MV-4-11 (cell line): ENCODE measurements at regions not wholly inside any gene's neighbourhood (a gene's known extent, or its start where the extent isn't known, plus 50 kb on each side); places are given as distances from the start of the nearest gene placed in this dataset.
"Not testable (repeated sequence)": the region's sequence is repeated elsewhere in the genome, so short reads cannot be mapped to it uniquely, and the experiment has no call there.

ENCODE experiments used
- DNase-seq: peaks from one replicate; lab custom pipeline; 2025; lab: John Stamatoyannopoulos, UW

DNA sequence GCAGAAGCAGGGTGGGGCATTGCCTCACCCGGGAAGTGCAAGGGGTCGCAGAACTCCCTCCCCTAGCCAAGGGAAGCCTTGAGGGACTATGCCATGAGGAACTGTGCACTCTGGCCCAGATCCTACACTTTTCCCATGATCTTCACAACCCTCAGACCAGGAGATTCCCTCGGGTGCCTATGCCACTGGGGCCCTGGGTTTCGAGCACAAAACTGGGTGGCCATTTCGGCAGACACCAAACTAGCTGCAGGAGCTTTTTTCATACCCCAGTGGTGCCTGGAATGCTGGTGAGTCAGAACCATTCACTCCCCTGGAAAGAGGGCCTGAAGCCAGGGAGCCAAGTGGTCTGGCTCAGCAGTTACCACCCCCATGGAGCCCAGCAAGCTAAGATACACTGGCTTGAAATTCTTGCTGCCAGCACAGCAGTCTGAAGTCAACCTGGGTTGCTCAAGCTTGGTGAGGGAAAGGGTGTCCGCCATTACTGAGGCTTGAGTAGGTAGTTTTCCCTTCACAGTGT is 573.7 kb upstream of the ANO3 start:
- no peak for DNase-seq

DNA sequence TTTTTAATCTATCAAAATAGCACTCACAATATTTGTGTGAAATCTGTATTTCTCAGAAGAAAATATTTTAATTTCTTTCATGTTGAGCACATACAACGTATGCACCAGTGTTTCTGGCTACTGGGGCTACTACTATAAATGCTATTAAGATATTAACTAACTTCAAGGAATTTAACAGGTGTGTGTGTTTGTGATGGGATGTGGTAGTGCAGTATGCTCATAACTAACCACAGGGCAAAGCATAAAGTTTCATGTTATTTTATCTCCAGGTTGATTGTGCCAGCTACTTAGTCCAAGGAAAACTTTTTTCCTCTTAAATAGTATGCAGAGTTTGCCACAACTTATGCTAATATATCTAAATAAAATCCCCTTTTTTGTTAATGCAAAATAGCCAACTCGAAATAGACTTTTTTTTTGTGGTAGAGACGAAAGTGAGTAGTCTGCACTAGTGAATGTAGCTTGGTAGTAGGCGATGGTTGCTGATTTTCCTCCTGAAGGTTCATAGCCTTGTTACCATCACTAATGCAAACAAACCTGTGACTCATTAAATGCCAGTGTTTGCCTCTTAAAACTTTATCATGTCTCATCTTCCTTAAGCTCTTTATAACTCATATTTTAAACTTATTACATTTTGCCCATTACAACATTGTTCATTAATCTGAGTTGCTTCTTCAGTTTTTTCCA is 565.5 kb upstream of the ANO3 start:
- DNase-seq = no peak

DNA sequence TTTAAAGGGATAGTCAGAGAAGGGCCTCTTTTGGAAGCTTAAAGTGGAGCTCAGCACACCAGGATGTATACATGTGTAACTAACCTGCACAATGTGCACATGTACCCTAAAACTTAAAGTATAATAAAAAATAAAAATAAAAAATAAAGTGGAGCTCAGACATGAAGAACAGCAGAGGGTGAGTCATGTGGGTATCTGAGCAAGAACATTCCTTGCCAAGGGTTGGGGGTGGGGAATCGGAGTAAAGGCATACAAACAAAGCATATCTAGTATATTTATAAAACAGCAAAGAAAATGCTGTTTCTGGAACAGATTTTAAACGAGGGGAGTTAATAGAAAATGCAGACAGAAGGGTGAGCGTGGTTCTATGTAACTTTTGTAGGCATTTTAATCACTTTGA is 562.6 kb upstream of the ANO3 start:
- no peak for DNase-seq

DNA sequence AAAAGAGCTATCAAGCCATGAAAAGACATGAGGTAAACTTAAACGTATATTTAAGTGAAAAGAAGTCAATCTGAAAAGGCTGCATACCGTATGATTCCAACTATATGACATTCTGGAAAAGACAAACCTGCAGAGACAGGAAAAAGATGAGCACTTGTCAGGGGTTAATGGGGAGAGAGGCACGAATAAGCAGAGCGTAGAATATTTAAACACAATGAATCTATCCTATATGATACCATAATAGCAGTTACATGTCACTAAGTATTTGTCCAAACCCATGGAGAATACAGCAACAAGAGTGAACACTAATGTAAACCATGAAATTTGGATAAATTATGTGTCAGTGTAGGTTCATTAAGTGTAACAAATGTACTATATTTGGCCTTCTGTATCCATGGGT is 560.3 kb upstream of the ANO3 start:
- no peak for DNase-seq

DNA sequence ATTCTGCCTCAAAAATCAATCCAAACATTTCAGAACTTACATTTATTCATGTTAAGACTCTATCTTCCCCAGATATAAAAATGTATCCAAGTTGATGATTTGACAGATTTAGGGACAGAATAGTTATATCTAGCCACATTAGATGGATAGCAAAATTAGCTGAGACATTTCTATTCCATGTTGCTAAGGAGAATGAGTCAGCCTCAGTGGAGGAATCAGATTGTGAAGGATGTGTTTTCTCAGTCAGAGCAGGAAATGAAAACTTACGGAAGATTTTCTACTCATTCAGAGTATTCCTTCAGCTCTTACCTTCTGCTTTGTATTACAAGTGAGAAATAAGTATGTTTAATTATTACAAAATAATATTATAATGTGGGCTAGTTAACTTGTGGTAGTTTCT is 556.3 kb upstream of the ANO3 start:
- no peak for DNase-seq

DNA sequence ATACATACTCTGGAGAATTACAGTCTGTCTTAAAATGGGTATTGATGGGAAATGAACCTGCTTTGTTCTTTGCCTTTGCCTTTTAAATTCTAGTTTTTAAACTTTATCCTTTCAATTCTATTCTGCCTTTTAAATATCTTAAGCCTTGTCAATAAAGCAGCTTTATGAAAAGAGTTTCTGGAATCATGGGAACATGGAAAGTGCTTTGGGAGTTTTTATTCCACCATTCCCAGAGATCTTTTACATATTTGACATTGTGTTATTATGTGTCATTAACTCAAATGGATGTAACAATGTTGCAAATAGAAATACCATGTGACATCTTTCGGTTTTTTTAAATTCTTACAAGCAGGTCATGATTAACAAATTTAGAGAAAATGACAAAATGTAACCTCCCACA is 555.7 kb upstream of the ANO3 start:
- no peak for DNase-seq

DNA sequence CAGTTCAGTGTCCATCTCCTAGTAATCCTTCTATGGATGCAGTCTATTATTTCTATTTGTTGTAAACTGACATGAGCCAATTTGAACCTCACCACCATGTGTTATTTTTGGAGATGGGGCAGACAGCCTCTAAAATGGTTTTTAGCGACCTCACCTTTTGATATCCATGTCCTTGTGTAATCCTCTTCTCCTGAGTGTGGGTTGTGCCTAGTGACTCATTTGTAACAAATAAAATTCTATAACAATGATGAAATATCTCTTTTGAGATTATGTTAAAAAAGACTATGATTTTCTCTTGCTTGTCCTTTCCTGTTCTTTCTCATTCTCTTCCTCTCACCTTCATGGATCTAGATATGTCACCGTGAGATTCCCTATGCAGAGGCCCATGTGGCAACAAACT is 554.6 kb upstream of the ANO3 start:
- no peak for DNase-seq

DNA sequence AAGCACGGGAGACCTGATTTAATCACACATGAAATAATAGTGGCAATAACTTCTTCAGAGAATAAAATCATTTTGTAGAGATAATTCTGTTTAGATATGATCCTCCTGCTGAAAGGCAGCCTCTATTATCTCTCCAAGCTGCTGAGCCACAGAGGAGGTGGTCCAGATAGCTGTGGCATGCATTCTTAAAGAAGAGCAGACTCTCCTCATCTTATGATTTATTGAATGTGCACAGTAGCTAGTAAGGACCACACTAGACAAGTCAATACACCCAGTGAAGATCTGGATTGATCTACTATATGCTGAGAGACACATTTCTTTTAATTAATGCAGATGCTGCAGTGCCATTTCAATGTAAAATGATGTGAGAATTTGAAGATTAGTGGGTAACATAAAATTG is 552.9 kb upstream of the ANO3 start:
- no peak for DNase-seq

DNA sequence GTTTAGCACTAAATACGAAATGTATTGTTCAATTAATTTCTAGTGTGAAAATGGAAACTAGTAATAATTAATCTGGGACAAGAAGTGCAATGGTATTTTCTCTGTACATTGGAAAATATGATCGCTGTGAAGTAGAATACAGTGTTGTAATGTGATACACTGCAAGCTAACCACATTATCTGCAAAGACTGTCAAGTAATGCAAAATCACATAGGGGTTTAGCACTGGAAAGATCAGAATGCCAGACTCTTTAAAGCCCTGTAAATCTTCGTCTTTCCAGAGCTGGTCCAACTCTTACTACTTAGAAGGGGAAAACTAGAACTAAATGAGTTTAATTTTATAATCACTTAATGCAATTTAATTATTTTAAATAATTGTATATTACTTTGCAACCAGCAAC is 544.5 kb upstream of the ANO3 start:
- no peak for DNase-seq

DNA sequence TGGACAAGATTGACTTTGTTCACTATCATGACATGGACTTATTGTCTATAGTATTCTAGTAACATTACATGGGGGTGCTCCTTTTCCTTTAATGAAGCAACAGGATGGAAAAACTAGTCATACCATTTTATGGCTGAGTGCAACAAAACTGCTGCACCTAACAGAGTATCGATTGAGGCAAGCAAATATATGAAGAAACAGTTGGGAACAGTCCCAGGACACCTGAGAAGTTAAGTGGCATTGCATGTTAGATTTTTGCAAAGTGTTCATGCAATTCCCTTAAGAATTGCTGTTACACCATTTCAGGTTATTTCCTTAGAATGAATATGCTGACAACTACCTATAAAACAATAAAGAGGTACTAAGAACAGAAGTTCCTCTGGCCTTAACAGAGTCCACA is 541.5 kb upstream of the ANO3 start:
- DNase-seq = no peak

DNA sequence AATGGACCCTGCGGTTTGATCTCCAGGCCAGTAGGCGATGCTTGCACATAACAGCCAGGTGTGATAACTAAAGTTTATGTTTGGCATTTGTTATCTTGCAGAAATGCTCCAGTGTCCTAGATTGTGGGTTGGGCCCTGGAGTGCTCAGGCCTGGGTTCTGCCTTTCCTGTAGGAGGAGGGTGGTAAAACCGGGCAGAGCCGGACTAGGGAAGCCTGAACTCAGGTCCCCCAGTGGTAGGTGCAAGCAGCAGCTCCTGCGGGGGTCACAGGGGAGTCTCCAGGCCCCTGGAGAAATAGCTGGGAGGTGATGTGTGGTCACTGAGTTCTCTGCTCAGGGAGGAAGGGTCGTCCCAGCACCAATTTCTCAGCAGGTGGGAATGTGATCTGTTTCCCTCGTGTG is 538.3 kb upstream of the ANO3 start:
- no peak for DNase-seq

DNA sequence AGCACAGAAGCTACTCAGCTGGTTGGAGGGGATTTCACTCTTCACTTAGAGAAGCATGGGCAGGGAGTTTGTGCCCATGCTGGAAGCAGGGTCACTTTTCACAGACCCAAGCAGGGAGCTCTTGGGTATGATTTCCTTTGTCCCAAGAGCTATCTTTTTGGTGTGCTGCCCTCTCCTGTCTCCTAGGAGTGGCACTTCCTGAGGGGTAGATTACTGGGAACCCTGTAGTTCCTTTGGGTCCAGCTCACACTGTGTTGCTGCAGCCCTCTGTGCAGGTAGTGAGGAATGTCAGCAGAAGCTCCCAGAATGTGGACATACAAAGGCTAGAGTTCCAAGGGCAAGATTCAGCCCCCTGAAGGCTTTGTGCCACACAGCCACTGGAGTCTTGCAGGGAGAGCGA is 537.1 kb upstream of the ANO3 start:
- DNase-seq = no peak

DNA sequence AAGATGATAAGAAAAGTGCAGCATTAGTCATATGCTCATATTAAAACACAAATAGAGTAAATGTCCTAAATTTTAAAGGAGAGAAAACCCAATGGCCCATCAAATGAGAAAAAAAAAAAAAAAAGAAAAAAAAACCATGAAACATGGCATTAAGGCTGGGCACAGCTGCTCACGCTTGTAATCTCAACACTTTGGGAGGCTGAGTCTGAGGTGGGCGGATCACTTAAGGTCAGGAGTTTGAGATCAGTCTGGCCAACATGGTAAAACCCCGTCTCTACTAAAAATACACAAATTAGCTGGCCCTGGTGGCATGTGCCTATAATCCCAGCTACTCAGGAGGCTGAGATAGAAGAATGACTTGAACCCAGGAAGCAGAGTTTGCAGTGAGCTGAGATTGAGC is 515.5 kb upstream of the ANO3 start:
- no peak for DNase-seq

DNA sequence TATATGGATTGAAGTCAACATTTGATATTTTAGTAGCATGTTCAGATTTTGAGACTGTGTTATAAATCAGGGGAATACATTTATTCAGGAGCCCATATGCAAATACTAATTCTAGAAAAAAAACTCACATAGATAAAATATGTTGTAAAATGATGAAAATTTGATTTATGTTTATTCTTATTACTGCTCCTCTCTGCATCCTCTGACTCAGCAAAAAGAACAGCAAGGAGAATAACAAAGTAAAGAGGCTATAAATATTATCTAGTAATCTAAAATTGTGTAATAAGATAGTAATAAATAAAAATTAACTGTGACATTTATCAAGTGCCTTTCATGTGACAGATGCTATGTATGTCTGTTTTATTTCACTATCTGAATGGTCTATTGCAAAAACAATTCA is 507.2 kb upstream of the ANO3 start:
- no peak for DNase-seq

DNA sequence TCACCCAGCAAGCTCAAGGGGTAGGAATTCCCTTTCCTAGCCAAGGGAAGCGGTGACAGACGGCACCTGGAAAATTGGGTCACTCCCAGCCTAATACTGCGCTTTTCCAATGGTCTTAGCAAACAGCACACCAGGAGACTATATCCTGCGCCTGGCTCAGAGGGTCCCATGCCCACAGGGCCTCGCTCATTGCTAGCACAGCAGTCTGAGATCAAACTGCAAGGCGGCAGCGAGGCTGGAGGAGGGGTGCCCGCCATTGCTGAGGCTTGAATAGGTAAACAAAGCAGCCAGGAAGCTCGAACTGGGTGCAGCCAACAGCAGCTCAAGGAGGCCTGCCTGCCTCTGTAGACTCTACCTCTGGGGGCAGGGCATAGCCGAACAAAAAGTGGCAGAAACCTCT is 500.4 kb upstream of the ANO3 start:
- DNase-seq = not testable (repeated sequence)

DNA sequence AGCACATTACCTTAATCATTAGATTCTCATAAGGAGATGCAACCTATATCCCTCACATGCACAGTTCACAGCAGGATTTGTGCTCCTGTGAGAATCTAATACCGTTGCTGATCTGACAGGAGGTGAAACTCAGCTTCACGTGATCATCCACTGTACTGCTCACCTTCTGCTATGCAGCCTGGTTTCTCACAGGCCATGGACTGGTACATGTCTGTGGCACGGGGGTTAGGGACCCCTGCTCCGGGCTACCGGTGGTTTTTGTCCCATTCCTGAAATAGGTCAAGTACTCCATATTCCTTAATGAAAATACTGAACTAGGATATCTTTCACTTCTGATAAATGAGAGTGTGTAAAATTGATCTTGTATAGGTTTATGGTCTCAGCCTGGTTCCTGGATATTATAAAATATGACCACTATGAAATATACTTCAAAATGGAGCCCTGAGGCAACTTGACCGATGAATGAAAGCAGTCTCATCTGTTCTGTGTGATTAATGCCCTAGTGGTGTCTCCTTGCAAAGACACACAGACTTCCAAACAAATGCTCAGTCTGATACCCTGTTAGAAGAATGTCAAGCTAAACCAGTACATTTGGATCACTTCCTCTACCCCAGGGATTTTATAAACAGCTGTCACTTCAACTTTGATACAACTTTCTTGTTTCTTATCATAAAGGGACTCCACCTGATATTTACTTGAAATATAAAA is 492.9 kb upstream of the ANO3 start:
- no peak for DNase-seq

DNA sequence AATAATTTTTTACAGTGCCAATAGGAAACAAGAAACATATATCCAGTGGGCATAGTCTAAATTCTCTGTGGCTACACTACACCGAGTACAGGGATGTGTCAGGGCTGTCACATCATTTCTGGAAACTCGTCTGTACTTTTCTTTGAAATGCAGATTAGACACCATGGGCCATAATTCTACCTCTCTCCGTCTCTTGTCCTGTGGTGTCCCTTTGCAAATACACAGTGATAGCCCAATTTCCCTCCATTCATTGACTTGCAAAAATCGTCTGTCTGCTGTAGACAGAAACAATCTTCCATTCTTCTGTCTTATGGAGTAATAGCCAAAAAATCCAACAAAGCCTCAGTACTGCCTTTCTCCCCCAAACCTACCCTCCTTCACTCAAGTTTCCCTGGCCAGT is 487.1 kb upstream of the ANO3 start:
- DNase-seq = no peak

DNA sequence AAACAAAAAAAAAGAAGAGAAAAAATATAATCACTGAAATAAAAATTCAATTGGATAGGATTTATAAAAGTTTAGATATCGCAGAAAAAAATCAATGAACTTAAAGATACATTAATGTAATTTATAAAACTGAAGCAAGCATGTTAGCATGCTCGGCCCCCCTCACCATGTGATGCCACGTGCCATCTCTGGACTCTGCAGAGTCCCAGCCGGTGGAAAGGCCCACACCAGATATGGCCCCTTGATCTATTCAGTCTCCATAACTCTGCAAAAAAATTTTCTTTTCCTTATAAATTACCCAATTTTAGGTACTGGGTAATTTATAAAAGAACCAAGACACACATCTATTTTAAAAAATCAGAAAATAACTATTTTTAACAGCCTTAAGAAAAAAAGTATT is 476.0 kb upstream of the ANO3 start:
- DNase-seq = no peak

DNA sequence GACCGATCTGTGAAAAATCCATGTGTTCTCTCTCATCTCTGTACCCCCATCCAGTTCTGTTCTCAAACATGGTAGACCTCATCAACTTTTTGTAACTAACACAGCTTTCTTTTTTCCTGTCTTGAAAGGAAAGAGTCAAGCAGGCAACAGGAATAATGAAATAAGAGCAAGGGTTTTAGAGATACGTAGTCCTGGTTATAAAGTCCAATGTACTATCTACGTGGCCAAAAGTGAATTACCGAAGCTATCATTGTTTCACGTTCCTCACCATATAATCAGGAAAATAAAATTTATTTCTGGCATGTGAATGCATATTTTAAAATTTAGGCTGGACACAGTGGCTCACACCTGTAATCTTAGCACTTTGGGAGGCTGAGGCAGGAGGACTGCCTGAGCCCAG is 472.2 kb upstream of the ANO3 start:
- no peak for DNase-seq

DNA sequence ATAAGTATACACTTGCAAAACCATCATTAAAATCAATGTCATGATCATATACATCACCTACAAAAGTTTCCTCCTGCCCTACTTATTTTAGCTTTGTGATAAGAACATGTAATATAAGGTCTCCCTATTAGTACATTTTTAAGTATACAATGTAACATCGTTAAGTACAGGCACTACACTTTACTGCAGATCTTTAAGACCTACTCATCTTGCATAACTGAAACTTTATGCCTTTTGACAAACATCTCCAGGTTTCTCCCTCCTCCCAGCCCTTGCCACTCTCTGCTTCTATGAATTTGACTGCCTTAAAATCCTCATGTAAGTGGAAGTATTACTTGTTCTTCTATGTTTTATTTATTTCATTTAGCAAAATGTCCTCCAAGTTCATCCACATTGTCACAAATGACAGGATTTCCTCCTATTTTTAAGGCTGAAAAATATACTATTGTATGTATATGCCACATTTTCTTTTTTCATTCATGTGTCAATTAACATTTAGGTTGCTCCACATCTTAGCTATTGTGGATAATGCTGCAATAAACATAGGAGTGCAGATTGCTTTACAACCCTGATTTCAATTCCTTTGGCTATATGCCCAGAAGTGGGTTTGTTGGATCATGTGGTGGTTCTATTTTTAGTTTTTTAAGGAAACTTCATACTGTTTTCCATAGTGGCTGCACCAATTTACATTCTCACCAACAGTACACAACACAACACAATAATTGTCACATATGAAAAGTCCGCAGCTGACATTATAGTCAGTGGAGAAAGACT is 471.1 kb upstream of the ANO3 start:
- no peak for DNase-seq

DNA sequence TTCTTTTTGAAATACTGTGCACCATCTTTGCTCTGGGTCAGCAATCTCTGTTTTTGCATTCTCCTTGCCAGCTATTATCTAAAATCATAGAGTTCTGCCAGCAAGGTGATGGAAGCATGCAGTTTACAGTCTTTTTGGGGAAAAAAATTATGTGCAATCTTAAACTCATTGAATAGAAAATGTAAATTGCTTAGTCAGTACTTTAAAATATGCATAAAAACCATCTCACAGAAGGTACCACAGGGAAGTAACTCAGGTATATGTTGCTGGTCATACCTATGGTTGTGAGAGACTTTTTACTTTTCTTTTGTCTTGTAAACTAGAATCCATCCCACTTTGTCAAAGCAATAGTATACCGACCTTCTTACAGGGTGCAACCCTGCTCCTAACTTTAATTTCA is 469.8 kb upstream of the ANO3 start:
- DNase-seq = no peak

DNA sequence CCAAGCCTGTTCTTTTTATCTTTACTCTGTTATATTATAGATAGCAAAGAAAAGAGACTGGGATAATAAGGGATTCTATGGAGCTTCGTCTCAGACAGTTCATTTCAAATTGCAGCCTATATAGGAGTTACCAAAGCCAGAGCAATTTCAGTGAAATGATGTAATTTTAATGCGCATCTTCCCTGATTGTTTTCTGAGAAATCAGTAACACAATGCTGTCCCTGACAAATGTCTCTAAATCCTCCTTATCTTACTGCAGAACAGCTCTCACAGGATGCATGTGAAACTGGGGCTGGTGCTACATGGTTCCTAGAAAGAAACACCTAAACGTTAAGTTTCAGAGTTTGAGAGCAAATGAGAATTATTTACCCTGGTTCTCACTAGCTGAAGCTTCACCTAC is 467.9 kb upstream of the ANO3 start:
- no peak for DNase-seq

DNA sequence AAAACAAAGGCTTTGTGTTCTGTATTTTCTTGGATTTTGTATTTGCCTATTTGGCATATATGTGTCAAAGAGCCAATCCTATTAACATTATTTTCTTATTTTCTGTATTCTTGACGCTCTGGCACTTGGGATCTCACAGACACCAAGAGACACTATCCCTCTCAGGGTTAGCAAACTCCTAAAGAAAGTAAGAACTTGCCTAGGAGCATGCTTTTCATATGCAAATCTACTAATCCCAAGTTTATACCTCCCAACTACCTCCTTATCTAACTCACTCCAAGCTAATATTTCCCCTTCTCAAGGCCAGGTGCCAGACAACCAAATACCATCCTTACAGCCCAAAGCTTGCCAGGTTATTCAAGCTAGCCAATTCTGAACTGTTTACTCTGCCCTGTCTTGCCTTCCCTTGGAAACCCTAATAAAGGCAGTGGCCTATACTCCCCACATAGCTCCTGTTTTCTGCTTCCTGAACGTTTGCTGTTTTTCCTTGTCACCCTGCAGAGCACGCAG is 455.4 kb upstream of the ANO3 start:
- no peak for DNase-seq
